Erythroblast (primary cell): ENCODE measurements at regions not wholly inside any gene's neighbourhood (a gene's known extent, or its start where the extent isn't known, plus 50 kb on each side); places are given as distances from the start of the nearest gene placed in this dataset.

ENCODE experiments used
- GATA1 ChIP-seq: IDR thresholded peaks from 2 replicates; pipeline ENCODE4 v1.6.1; 2011; ENCODE audit warnings: low read depth, mild to moderate bottlenecking, control low read depth, low read length, moderate library complexity
- POLR2A ChIP-seq: IDR thresholded peaks from 2 replicates; pipeline ENCODE4 v1.6.1; 2011; ENCODE audit warnings: mild to moderate bottlenecking, low read length

DNA sequence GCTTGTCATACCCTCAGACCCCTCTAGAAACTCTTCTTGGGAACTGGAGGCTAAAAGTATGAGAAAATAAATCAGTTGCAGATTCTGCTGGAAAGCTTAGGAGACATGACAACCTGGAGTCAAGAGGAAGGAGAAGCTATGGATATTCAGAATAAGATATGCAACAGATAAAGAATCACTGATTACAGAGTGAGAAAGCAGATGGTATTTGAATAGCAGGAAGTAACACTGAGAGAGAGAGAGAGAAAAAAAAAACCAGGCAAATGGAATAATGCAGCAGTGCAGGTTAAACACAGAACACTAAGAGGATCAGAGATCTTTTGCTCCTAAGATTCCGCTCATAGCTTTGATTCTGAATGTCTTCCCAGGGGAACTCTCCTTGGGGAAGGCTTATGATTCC, 1284.1 kb upstream of the NXPH2 start:
- TF ChIP-seq POLR2A (no peak), GATA1 (no peak)
